Upper lobe of right lung (tissue), 1 donor: ENCODE measurements at regions not wholly inside any gene's neighbourhood (a gene's known extent, or its start where the extent isn't known, plus 50 kb on each side); places are given as distances from the start of the nearest gene placed in this dataset.

Experiments used
- ATAC-seq: fragments of 200-7000 bp; cut with Tn5 transposase; one replicate; pipeline ENCODE4 v1.9.1; 2020; ENCODE audit warnings: mild to moderate bottlenecking, moderate library complexity
- DNase-seq: peaks from one replicate; pipeline ENCODE4 v3.0.0-alpha.2; 2020
- H3K27ac ChIP-seq: fragments of 200-600 bp; one replicate; pipeline ENCODE4 v1.8.0; 2022
- H3K27me3 ChIP-seq: fragments of 200-600 bp; one replicate; pipeline ENCODE4 v1.8.0; 2022; ENCODE audit warnings: mild to moderate bottlenecking
- H3K36me3 ChIP-seq: fragments of 200-600 bp; one replicate; pipeline ENCODE4 v1.8.0; 2022
- H3K4me1 ChIP-seq: fragments of 200-600 bp; one replicate; pipeline ENCODE4 v1.8.0; 2022
- H3K4me3 ChIP-seq: fragments of 200-600 bp; one replicate; pipeline ENCODE4 v1.8.0; 2022; ENCODE audit warnings: mild to moderate bottlenecking
- H3K9me3 ChIP-seq: fragments of 200-600 bp; one replicate; pipeline ENCODE4 v1.8.0; 2022
- intact Hi-C: fragments of 100-400 bp; cut with DNase I; formaldehyde crosslinking; loops from one replicate; pipeline ENCODE4 v1.11.0; 2022
- TF ChIP-seq, protein P1 (sequence below): fragments of 200-600 bp; IDR thresholded peaks from one replicate; pipeline ENCODE4 v1.8.0; 2022; ENCODE audit warnings: antibody characterized with exemption
- donor health status: DM: no; HTN: yes; CAD: no; lungs with severe emphysema.

DNA sequence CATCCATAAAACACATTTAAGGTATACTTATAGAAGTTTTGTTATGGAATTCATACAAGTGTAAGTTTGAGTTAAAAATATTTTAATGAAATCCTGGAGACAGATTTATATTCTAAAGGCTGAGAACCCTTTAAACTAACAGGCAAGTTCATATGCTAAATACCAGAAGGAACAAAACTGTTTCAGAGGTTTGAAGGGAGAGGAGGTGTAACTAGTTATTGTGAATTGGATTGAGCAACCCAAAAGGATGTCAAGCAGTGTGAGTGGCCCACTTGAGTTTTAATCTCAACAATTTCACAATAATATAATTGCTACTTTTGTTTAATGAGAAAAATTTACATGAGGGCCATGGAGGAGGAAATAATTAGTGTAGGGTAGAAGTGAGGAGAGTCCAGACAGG, 348.5 kb upstream of the ACTBL2 start:
- TF ChIP-seq, protein P1, sequence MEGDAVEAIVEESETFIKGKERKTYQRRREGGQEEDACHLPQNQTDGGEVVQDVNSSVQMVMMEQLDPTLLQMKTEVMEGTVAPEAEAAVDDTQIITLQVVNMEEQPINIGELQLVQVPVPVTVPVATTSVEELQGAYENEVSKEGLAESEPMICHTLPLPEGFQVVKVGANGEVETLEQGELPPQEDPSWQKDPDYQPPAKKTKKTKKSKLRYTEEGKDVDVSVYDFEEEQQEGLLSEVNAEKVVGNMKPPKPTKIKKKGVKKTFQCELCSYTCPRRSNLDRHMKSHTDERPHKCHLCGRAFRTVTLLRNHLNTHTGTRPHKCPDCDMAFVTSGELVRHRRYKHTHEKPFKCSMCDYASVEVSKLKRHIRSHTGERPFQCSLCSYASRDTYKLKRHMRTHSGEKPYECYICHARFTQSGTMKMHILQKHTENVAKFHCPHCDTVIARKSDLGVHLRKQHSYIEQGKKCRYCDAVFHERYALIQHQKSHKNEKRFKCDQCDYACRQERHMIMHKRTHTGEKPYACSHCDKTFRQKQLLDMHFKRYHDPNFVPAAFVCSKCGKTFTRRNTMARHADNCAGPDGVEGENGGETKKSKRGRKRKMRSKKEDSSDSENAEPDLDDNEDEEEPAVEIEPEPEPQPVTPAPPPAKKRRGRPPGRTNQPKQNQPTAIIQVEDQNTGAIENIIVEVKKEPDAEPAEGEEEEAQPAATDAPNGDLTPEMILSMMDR = no peak
- Histone ChIP-seq H3K27ac (no peak overlapping the region), H3K36me3 (no peaks in the 10 kb centered on the region), H3K27me3 (no peaks in the 10 kb centered on the region), H3K9me3 (no peaks in the 10 kb centered on the region), H3K4me3 (no peak overlapping the region), H3K4me1 (no peaks in the 10 kb centered on the region)
- intact Hi-C loops = no loop called here
- DNase-seq (no peak), ATAC-seq (no peak)

GRCh38 chr5:57828221-57828620, 345.6 kb upstream of the ACTBL2 start:
- TF ChIP-seq, protein P1 = no peak
- no peak for DNase-seq
- ATAC-seq = no peak
- Histone ChIP-seq H3K9me3 (no peaks in the 10 kb centered on the region), H3K4me1 (no peaks in the 10 kb centered on the region), H3K36me3 (no peaks in the 10 kb centered on the region), H3K4me3 (no peak overlapping the region), H3K27me3 (no peaks in the 10 kb centered on the region), H3K27ac (no peak overlapping the region)
- intact Hi-C loops = no loop called here

GRCh38 chr5:57825031-57825686, 342.5 kb upstream of the ACTBL2 start:
- H3K27me3 ChIP-seq = no peaks in the 10 kb centered on the region
- TF ChIP-seq, protein P1 = no peak
- intact Hi-C loops = no loop called here
- H3K27ac ChIP-seq = no peak overlapping the region
- H3K4me1 ChIP-seq = no peaks in the 10 kb centered on the region
- H3K9me3 ChIP-seq = no peaks in the 10 kb centered on the region
- DNase-seq = no peak
- H3K4me3 ChIP-seq = no peak overlapping the region
- no peaks in the 10 kb centered on the region for H3K36me3 ChIP-seq
- ATAC-seq = no peak

- H3K36me3 ChIP-seq = no peaks in the 10 kb centered on the region
- no peak overlapping the region for H3K27ac ChIP-seq
- intact Hi-C loops = no loop called here
- DNase-seq (no peak), ATAC-seq (no peak)
- TF ChIP-seq, protein P1 = no peak
- no peaks in the 10 kb centered on the region for H3K9me3 ChIP-seq
- no peaks in the 10 kb centered on the region for H3K27me3 ChIP-seq
- H3K4me1 ChIP-seq = no peaks in the 10 kb centered on the region
- H3K4me3 ChIP-seq = no peak overlapping the region
These were observed 342.0 kb upstream of the ACTBL2 start for GRCh38 chr5:57824623-57825022.

- no peak overlapping the region for H3K4me3 ChIP-seq
- H3K27me3 ChIP-seq = no peaks in the 10 kb centered on the region
- DNase-seq = no peak
- H3K9me3 ChIP-seq = no peaks in the 10 kb centered on the region
- intact Hi-C loops = no loop called here
- no peaks in the 10 kb centered on the region for H3K36me3 ChIP-seq
- no peaks in the 10 kb centered on the region for H3K4me1 ChIP-seq
- no peak overlapping the region for H3K27ac ChIP-seq
- TF ChIP-seq, protein P1 = no peak
- no peak for ATAC-seq
These were observed 341.4 kb upstream of the ACTBL2 start for GRCh38 chr5:57824047-57824446.

DNA sequence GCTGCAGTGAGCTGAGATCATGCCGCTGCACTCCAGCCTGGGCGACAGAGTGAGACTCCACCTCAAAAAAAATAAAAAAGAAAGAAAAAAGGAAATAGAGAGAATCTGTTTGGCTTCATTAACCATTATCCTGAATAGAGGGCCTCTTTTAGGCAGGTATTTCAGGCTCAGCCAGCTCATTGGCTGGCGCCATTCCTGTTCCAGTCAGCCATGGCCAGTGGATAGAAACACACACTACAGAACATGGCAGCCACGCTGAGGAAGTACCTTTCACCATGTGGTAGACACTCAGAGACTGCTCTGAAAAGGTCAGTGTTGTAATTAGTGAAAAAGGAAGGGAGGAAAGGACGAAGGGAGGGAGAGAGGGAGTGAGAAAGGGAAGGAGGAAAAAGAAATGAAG, 340.0 kb upstream of the ACTBL2 start:
- TF ChIP-seq, protein P1 = no peak
- Histone ChIP-seq H3K9me3 (no peaks in the 10 kb centered on the region), H3K4me1 (no peaks in the 10 kb centered on the region), H3K27ac (no peak overlapping the region), H3K4me3 (no peak overlapping the region), H3K36me3 (no peaks in the 10 kb centered on the region), H3K27me3 (no peaks in the 10 kb centered on the region)
- intact Hi-C loops = no loop called here
- ATAC-seq (no peak), DNase-seq (no peak)
